ENCODE measurements at regions not wholly inside any gene's neighbourhood (a gene's known extent, or its start where the extent isn't known, plus 50 kb on each side); places are given as distances from the start of the nearest gene placed in this dataset.

GRCh38 chr2:215620528-215620927 lies 184.7 kb upstream of the FN1 start:
- intact Hi-C loops (cut with DNase I) = loop anchor here (5.0 kb wide), 1 partner anchor 183 kb away; the partner anchor contains the start of gene FN1
- H3K4me1 ChIP-seq = peaks cover 0 to 16% of the 10 kb centered on the region in 2 donors

GRCh38 chr2:215619989-215620388 lies 184.1 kb upstream of the FN1 start:
- peaks cover 0 to 11% of the 10 kb centered on the region in 2 donors for H3K4me1 ChIP-seq
- H3K4me3 ChIP-seq = no peak overlapping the region
- H3K27me3 ChIP-seq = no peaks in the 10 kb centered on the region
- no peak for DNase-seq (ENCODE audit: low spot score in 2 of 2)
- no peaks in the 10 kb centered on the region for H3K36me3 ChIP-seq
- no peaks in the 10 kb centered on the region for H3K9me3 ChIP-seq
- TF ChIP-seq CTCF (IDR thresholded peaks at IDR 0.05) = no peak
- intact Hi-C loops (cut with DNase I) = loop anchor here (5.0 kb wide), 1 partner anchor 183 kb away; the partner anchor contains the start of gene FN1
- H3K27ac ChIP-seq = no peak overlapping the region

More at GRCh38 chr2:215620528-215620927, 184.7 kb upstream of the FN1 start:
- Histone ChIP-seq H3K9me3 (no peaks in the 10 kb centered on the region), H3K36me3 (no peaks in the 10 kb centered on the region), H3K4me3 (no peak overlapping the region), H3K27me3 (no peaks in the 10 kb centered on the region), H3K27ac (peak overlapping the region in 1 of 2 donors; percentile 7)
- no peak for DNase-seq (ENCODE audit: low spot score in 2 of 2)
- no peak for TF ChIP-seq CTCF (IDR thresholded peaks at IDR 0.05)

DNA sequence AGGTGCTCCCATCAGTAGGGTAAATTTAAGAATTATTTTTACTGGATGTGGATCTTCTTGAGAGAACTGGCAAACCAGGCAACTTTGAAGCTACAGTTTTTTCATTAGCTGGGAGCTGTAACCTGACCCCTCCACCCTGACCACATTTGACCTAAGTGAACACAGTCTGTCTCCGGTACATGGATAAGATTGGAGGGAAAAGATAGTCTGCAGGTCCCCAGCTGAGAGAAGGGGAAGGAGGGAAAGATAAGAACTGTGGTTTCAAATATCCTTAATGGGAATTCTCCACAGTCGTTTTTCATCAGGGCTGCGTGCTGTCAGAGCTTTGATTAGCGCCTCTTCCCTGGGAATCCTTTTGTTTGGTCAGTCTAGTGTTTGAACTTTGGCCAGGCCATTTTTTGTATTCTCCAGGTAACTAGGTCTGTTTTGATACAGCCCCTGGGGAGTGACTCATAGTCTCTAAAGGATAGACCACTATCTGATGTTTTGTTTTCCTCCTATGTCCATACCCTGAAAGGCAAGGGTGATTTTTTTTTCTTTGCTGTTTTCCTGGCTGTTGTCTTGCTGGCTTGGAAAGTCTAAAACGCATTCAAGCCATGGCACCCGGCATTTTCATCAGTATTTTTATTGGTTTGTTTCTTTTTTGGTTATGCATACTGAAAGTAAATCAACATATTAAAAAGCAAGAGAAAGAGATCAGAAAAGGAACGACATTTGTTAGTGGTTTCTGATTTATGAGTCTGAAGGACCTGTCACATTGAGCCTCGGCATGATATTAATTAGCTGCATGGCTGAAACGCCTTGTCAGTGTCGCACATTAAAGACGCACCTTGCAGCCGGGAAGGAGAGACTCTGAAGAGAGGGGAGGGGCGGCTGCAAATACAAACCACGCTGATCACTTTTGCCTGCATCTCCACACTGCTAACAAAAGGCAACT lies 183.4 kb upstream of the FN1 start:
- H3K9me3 ChIP-seq = no peaks in the 10 kb centered on the region
- H3K36me3 ChIP-seq = no peaks in the 10 kb centered on the region
- H3K27me3 ChIP-seq = no peaks in the 10 kb centered on the region
- intact Hi-C loops (cut with DNase I) = no loop called here
- no peak overlapping the region for H3K27ac ChIP-seq
- peaks cover 0 to 8% of the 10 kb centered on the region in 2 donors for H3K4me1 ChIP-seq
- TF ChIP-seq CTCF (IDR thresholded peaks at IDR 0.05) = no peak
- no peak for DNase-seq (ENCODE audit: low spot score in 2 of 2)
- H3K4me3 ChIP-seq = no peak overlapping the region

- H3K27ac ChIP-seq = no peak overlapping the region
- DNase-seq (ENCODE audit: low spot score in 2 of 2) = no peak
- H3K4me3 ChIP-seq = no peak overlapping the region
- intact Hi-C loops (cut with DNase I) = no loop called here
- no peak for TF ChIP-seq CTCF (IDR thresholded peaks at IDR 0.05)
- peaks cover 0 to 4% of the 10 kb centered on the region in 2 donors for H3K4me1 ChIP-seq
- no peaks in the 10 kb centered on the region for H3K9me3 ChIP-seq
- no peaks in the 10 kb centered on the region for H3K36me3 ChIP-seq
- H3K27me3 ChIP-seq = no peaks in the 10 kb centered on the region
Observed at GRCh38 chr2:215618145-215618544, 182.3 kb upstream of the FN1 start.

GRCh38 chr2:215617060-215617824 lies 181.4 kb upstream of the FN1 start:
- no peaks in the 10 kb centered on the region for H3K9me3 ChIP-seq
- intact Hi-C loops (cut with DNase I) = no loop called here
- H3K4me1 ChIP-seq = peaks cover 0 to 4% of the 10 kb centered on the region in 2 donors
- no peak for DNase-seq (ENCODE audit: low spot score in 2 of 2)
- H3K27ac ChIP-seq = no peak overlapping the region
- no peaks in the 10 kb centered on the region for H3K27me3 ChIP-seq
- no peak overlapping the region for H3K4me3 ChIP-seq
- no peaks in the 10 kb centered on the region for H3K36me3 ChIP-seq
- TF ChIP-seq CTCF (IDR thresholded peaks at IDR 0.05) = no peak

Data from ascending aorta (tissue), 2 donors.